Sigmoid colon (tissue), 4 donors: ENCODE measurements at regions not wholly inside any gene's neighbourhood (a gene's known extent, or its start where the extent isn't known, plus 50 kb on each side); places are given as distances from the start of the nearest gene placed in this dataset.

Experiments
- CTCF ChIP-seq, 4 experiments: fragments of 450-650 bp in 3 of 4; fragments of 200-600 bp in 1 of 4; IDR thresholded peaks; one replicate each; pipeline ENCODE4 v1.5.1; 2016 to 2019; ENCODE audit warnings: antibody characterized with exemption in 4 of 4, mild to moderate bottlenecking in 3 of 4, moderate library complexity in 2 of 4
- EP300 ChIP-seq, 4 donors: sonication (generic); formaldehyde crosslinking; IDR thresholded peaks; one replicate each; pipeline ENCODE4 v1.6.1; 2017; ENCODE audit warnings: antibody characterized with exemption in 4 of 4
- POLR2A ChIP-seq, 2 donors: fragments of 450-650 bp; IDR thresholded peaks; one replicate each; pipeline ENCODE4 v1.6.1; 2016; ENCODE audit warnings: antibody characterized with exemption in 2 of 2, mild to moderate bottlenecking in 2 of 2, moderate library complexity in 2 of 2
- POLR2AphosphoS5 ChIP-seq, 4 donors: sonication (generic); formaldehyde crosslinking; IDR thresholded peaks; one replicate each; pipeline ENCODE4 v1.6.1; 2017; ENCODE audit warnings: antibody characterized with exemption in 4 of 4

GRCh38 chr2:225948903-225949302 lies 549.4 kb downstream of the NYAP2 start:
- TF ChIP-seq CTCF (IDR thresholded peaks at IDR 0.05) (no peak), EP300 (IDR thresholded peaks at IDR 0.05) (no peak), POLR2AphosphoS5 (IDR thresholded peaks at IDR 0.05) (no peak), POLR2A (IDR thresholded peaks at IDR 0.05) (no peak)
